Activated T-cell treated with anti-CD3 and anti-CD28 coated beads, Interleukin-2, amount 50 U/mL, for 24 hours (primary cell): ENCODE measurements at regions not wholly inside any gene's neighbourhood (a gene's known extent, or its start where the extent isn't known, plus 50 kb on each side); places are given as distances from the start of the nearest gene placed in this dataset.
"Not testable (repeated sequence)": the region's sequence is repeated elsewhere in the genome, so short reads cannot be mapped to it uniquely, and the experiment has no call there.

Source experiments
- DNase-seq: peaks from one replicate; pipeline ENCODE4 v3.0.0-alpha.2; 2020
- H3K27ac Mint-ChIP-seq: 2 replicates; pipeline ENCODE4 v1.8.0; 2020; ENCODE audit warnings: mild to moderate bottlenecking, mixed read lengths
- H3K27me3 Mint-ChIP-seq: 2 replicates; pipeline ENCODE4 v1.8.0; 2020; ENCODE audit warnings: mixed read lengths
- H3K36me3 Mint-ChIP-seq: 2 replicates; pipeline ENCODE4 v1.8.0; 2020; ENCODE audit warnings: low read depth, mixed read lengths
- H3K4me1 Mint-ChIP-seq: 2 replicates; pipeline ENCODE4 v1.8.0; 2020; ENCODE audit warnings: low read depth, mixed read lengths
- H3K4me3 Mint-ChIP-seq: 2 replicates; pipeline ENCODE4 v1.8.0; 2020; ENCODE audit warnings: mild to moderate bottlenecking, moderate library complexity, mixed read lengths
- H3K9me3 Mint-ChIP-seq: 2 replicates; pipeline ENCODE4 v1.8.0; 2020; ENCODE audit warnings: mixed read lengths

- no peak overlapping the region for H3K4me3 Mint-ChIP-seq
- no peaks in the 10 kb centered on the region for H3K9me3 Mint-ChIP-seq
- no peak overlapping the region for H3K27ac Mint-ChIP-seq
- H3K27me3 Mint-ChIP-seq: peaks cover 74% of the 10 kb centered on the region
- no peaks in the 10 kb centered on the region for H3K36me3 Mint-ChIP-seq
- DNase-seq: no peak
- peaks cover 19% of the 10 kb centered on the region for H3K4me1 Mint-ChIP-seq
Measured at GRCh38 chr6:44004136-44004535, 123.1 kb downstream of the MRPL14 start.

GRCh38 chr6:44003345-44004061 is 123.7 kb downstream of the MRPL14 start:
- H3K4me1 Mint-ChIP-seq: peaks cover 19% of the 10 kb centered on the region
- no peak overlapping the region for H3K27ac Mint-ChIP-seq
- H3K9me3 Mint-ChIP-seq: no peaks in the 10 kb centered on the region
- H3K4me3 Mint-ChIP-seq: peak overlapping the region; percentile 67
- peaks cover 78% of the 10 kb centered on the region for H3K27me3 Mint-ChIP-seq
- H3K36me3 Mint-ChIP-seq: no peaks in the 10 kb centered on the region
- DNase-seq: no peak

GRCh38 chr6:44002593-44003344 is 124.5 kb downstream of the MRPL14 start:
- Mint-ChIP-seq H3K9me3 (no peaks in the 10 kb centered on the region), H3K4me1 (peaks cover 19% of the 10 kb centered on the region), H3K4me3 (peak overlapping the region; percentile 67), H3K36me3 (no peaks in the 10 kb centered on the region), H3K27me3 (peaks cover 77% of the 10 kb centered on the region), H3K27ac (no peak overlapping the region)
- peak; percentile 77 for DNase-seq

- H3K36me3 Mint-ChIP-seq: no peaks in the 10 kb centered on the region
- H3K9me3 Mint-ChIP-seq: no peaks in the 10 kb centered on the region
- peaks cover 71% of the 10 kb centered on the region for H3K27me3 Mint-ChIP-seq
- DNase-seq: no peak
- no peak overlapping the region for H3K27ac Mint-ChIP-seq
- peak overlapping the region; percentile 67 for H3K4me3 Mint-ChIP-seq
- peaks cover 19% of the 10 kb centered on the region for H3K4me1 Mint-ChIP-seq
Measured at GRCh38 chr6:44002067-44002592, 125.1 kb downstream of the MRPL14 start.

GRCh38 chr6:44001318-44002066 is 125.8 kb downstream of the MRPL14 start:
- H3K27ac Mint-ChIP-seq: no peak overlapping the region

GRCh38 chr6:44000164-44000842 is 126.9 kb downstream of the MRPL14 start:
- Mint-ChIP-seq H3K27me3 (peaks cover 57% of the 10 kb centered on the region), H3K4me3 (peak overlapping the region; percentile 74), H3K4me1 (peaks cover 19% of the 10 kb centered on the region), H3K9me3 (no peaks in the 10 kb centered on the region), H3K27ac (peak overlapping the region; percentile 78), H3K36me3 (no peaks in the 10 kb centered on the region)
- DNase-seq: no peak

More at GRCh38 chr6:44001318-44002066, 125.8 kb downstream of the MRPL14 start:
- no peak for DNase-seq
- H3K9me3 Mint-ChIP-seq: no peaks in the 10 kb centered on the region
- H3K36me3 Mint-ChIP-seq: no peaks in the 10 kb centered on the region
- H3K4me3 Mint-ChIP-seq: peak overlapping the region; percentile 74
- H3K27me3 Mint-ChIP-seq: peaks cover 69% of the 10 kb centered on the region
- peaks cover 19% of the 10 kb centered on the region for H3K4me1 Mint-ChIP-seq

- Mint-ChIP-seq H3K9me3 (no peaks in the 10 kb centered on the region), H3K36me3 (no peaks in the 10 kb centered on the region), H3K27me3 (peaks cover 53% of the 10 kb centered on the region), H3K4me1 (peaks cover 19% of the 10 kb centered on the region), H3K4me3 (no peak overlapping the region), H3K27ac (no peak overlapping the region)
- DNase-seq: no peak
Measured at GRCh38 chr6:43999628-44000027, 127.6 kb downstream of the MRPL14 start.

- DNase-seq, H3K4me3 Mint-ChIP-seq, H3K9me3 Mint-ChIP-seq, H3K36me3 Mint-ChIP-seq, H3K27ac Mint-ChIP-seq: not testable (repeated sequence)
- peaks cover 19% of the 10 kb centered on the region for H3K4me1 Mint-ChIP-seq
- peaks cover 44% of the 10 kb centered on the region for H3K27me3 Mint-ChIP-seq
Measured at GRCh38 chr6:43998592-43999243, 128.5 kb downstream of the MRPL14 start.

GRCh38 chr6:43997990-43998585 is 129.2 kb downstream of the MRPL14 start:
- not testable (repeated sequence) for H3K36me3 Mint-ChIP-seq, H3K27ac Mint-ChIP-seq, H3K9me3 Mint-ChIP-seq, H3K4me3 Mint-ChIP-seq, DNase-seq
- peaks cover 37% of the 10 kb centered on the region for H3K27me3 Mint-ChIP-seq
- H3K4me1 Mint-ChIP-seq: peaks cover 14% of the 10 kb centered on the region

- H3K4me1 Mint-ChIP-seq: peaks cover 8% of the 10 kb centered on the region
- no peak overlapping the region for H3K27ac Mint-ChIP-seq
- no peak for DNase-seq
- H3K36me3 Mint-ChIP-seq: no peaks in the 10 kb centered on the region
- H3K9me3 Mint-ChIP-seq: no peaks in the 10 kb centered on the region
- peaks cover 30% of the 10 kb centered on the region for H3K27me3 Mint-ChIP-seq
- no peak overlapping the region for H3K4me3 Mint-ChIP-seq
Measured at GRCh38 chr6:43997345-43997677, 129.9 kb downstream of the MRPL14 start.

GRCh38 chr6:43996618-43997344 is 130.5 kb downstream of the MRPL14 start:
- H3K4me3 Mint-ChIP-seq: no peak overlapping the region
- H3K36me3 Mint-ChIP-seq: no peaks in the 10 kb centered on the region
- H3K4me1 Mint-ChIP-seq: peaks cover 7% of the 10 kb centered on the region
- H3K27ac Mint-ChIP-seq: no peak overlapping the region
- no peaks in the 10 kb centered on the region for H3K9me3 Mint-ChIP-seq
- peaks cover 27% of the 10 kb centered on the region for H3K27me3 Mint-ChIP-seq
- no peak for DNase-seq

- no peak overlapping the region for H3K4me3 Mint-ChIP-seq
- no peaks in the 10 kb centered on the region for H3K9me3 Mint-ChIP-seq
- no peak for DNase-seq
- H3K27ac Mint-ChIP-seq: no peak overlapping the region
- no peaks in the 10 kb centered on the region for H3K36me3 Mint-ChIP-seq
- peaks cover 12% of the 10 kb centered on the region for H3K27me3 Mint-ChIP-seq
- H3K4me1 Mint-ChIP-seq: no peaks in the 10 kb centered on the region
Measured at GRCh38 chr6:43995137-43995536, 132.1 kb downstream of the MRPL14 start.

GRCh38 chr6:43993881-43994523 is 133.2 kb downstream of the MRPL14 start:
- Mint-ChIP-seq H3K27me3 (peaks cover 6% of the 10 kb centered on the region), H3K36me3 (no peaks in the 10 kb centered on the region), H3K4me3 (no peak overlapping the region), H3K27ac (no peak overlapping the region), H3K4me1 (no peaks in the 10 kb centered on the region), H3K9me3 (no peaks in the 10 kb centered on the region)
- DNase-seq: no peak
